Renal cortical epithelial cell (primary cell): ENCODE measurements at regions not wholly inside any gene's neighbourhood (a gene's known extent, or its start where the extent isn't known, plus 50 kb on each side); places are given as distances from the start of the nearest gene placed in this dataset.
"Not testable (repeated sequence)": the region's sequence is repeated elsewhere in the genome, so short reads cannot be mapped to it uniquely, and the experiment has no call there.

Source experiments
- DNase-seq: peaks from one replicate; pipeline ENCODE4 v3.0.0-alpha.2; 2011; ENCODE audit warnings: low read depth

GRCh38 chr4:71081192-71081591, 87.7 kb downstream of the DCK start:
- DNase-seq, result no peak

GRCh38 chr4:71093745-71094144, 100.3 kb downstream of the DCK start:
- DNase-seq, result no peak

GRCh38 chr4:71094201-71094600, 100.8 kb downstream of the DCK start:
- DNase-seq, result no peak

GRCh38 chr4:71095141-71095540, 101.7 kb downstream of the DCK start:
- DNase-seq, result no peak

GRCh38 chr4:71095545-71095944, 102.1 kb downstream of the DCK start:
- DNase-seq, result no peak

- DNase-seq, result no peak
Observed at GRCh38 chr4:71107726-71108125, 114.3 kb downstream of the DCK start.

GRCh38 chr4:71110499-71110898, 117.0 kb downstream of the DCK start:
- DNase-seq, result no peak

GRCh38 chr4:71111133-71111532, 117.7 kb downstream of the DCK start:
- not testable (repeated sequence) for DNase-seq

- no peak for DNase-seq
Observed at GRCh38 chr4:71113294-71113693, 119.8 kb downstream of the DCK start.

- no peak for DNase-seq
Observed at GRCh38 chr4:71120831-71121524, 127.5 kb downstream of the DCK start.

GRCh38 chr4:71123951-71124350, 130.5 kb downstream of the DCK start:
- DNase-seq, result no peak

- DNase-seq, result no peak
Observed at GRCh38 chr4:71125137-71125536, 131.7 kb downstream of the DCK start.

- DNase-seq, result peak; percentile 88
Observed at GRCh38 chr4:71126719-71127118, 133.3 kb downstream of the DCK start.

GRCh38 chr4:71130827-71131603, 137.6 kb downstream of the DCK start:
- peak; percentile 55 for DNase-seq

- no peak for DNase-seq
Observed at GRCh38 chr4:71132486-71132885, 139.0 kb downstream of the DCK start.

GRCh38 chr4:71133491-71133890, 140.0 kb downstream of the DCK start:
- no peak for DNase-seq

- DNase-seq, result no peak
Observed at GRCh38 chr4:71136071-71136470, 142.6 kb downstream of the DCK start.

GRCh38 chr4:71138007-71138615, 144.7 kb downstream of the DCK start:
- DNase-seq, result no peak

- no peak for DNase-seq
Observed at GRCh38 chr4:71140563-71140962, 147.1 kb downstream of the DCK start.

- no peak for DNase-seq
Observed at GRCh38 chr4:71141125-71141524, 147.7 kb downstream of the DCK start.

- DNase-seq, result no peak
Observed at GRCh38 chr4:71147261-71147660, 153.8 kb downstream of the DCK start.

GRCh38 chr4:71148545-71148944, 155.1 kb downstream of the DCK start:
- DNase-seq, result no peak

GRCh38 chr4:71151054-71151453, 157.6 kb downstream of the DCK start:
- DNase-seq, result no peak
